IPS DF 6.9 (cell line): ENCODE measurements at regions not wholly inside any gene's neighbourhood (a gene's known extent, or its start where the extent isn't known, plus 50 kb on each side); places are given as distances from the start of the nearest gene placed in this dataset.
"Not testable (repeated sequence)": the region's sequence is repeated elsewhere in the genome, so short reads cannot be mapped to it uniquely, and the experiment has no call there.

ENCODE experiments used
- DNase-seq: peaks from one replicate; pipeline ENCODE4 v3.0.0-alpha.2; 2013; ENCODE audit warnings: low read depth, low spot score
- H3K27ac ChIP-seq: one replicate; pipeline ENCODE4 v1.5.1; 2013; ENCODE audit warnings: low read length, control low read depth
- H3K27me3 ChIP-seq: 2 replicates; pipeline ENCODE4 v1.6.1; 2013; ENCODE audit warnings: mild to moderate bottlenecking, low read length; ENCODE audit not compliant: control insufficient read depth, insufficient read depth
- H3K36me3 ChIP-seq: 2 replicates; pipeline ENCODE4 v1.6.1; 2013; ENCODE audit warnings: low read length; ENCODE audit not compliant: control insufficient read depth, insufficient read depth
- H3K4me1 ChIP-seq: 2 replicates; pipeline ENCODE4 v1.6.1; 2013; ENCODE audit warnings: low read length; ENCODE audit not compliant: control insufficient read depth, insufficient read depth
- H3K4me3 ChIP-seq: 2 replicates; pipeline ENCODE4 v1.5.1; 2013; ENCODE audit warnings: mild to moderate bottlenecking, low read length
- H3K9me3 ChIP-seq: 2 replicates; pipeline ENCODE4 v1.6.1; 2013; ENCODE audit warnings: low read length, inconsistent platforms; ENCODE audit not compliant: control insufficient read depth, insufficient read depth
- WGBS: extraction: QIAGEN DNeasy Blood & Tissue Kit; methylation state at CpG from one replicate; pipeline ENCODE4 v1.1.7; 2013; ENCODE audit warnings: mixed read lengths, missing lambda C conversion rate; ENCODE audit not compliant: insufficient read length, insufficient coverage; 5-methylcytosine and 5-hydroxymethylcytosine counted together

DNA sequence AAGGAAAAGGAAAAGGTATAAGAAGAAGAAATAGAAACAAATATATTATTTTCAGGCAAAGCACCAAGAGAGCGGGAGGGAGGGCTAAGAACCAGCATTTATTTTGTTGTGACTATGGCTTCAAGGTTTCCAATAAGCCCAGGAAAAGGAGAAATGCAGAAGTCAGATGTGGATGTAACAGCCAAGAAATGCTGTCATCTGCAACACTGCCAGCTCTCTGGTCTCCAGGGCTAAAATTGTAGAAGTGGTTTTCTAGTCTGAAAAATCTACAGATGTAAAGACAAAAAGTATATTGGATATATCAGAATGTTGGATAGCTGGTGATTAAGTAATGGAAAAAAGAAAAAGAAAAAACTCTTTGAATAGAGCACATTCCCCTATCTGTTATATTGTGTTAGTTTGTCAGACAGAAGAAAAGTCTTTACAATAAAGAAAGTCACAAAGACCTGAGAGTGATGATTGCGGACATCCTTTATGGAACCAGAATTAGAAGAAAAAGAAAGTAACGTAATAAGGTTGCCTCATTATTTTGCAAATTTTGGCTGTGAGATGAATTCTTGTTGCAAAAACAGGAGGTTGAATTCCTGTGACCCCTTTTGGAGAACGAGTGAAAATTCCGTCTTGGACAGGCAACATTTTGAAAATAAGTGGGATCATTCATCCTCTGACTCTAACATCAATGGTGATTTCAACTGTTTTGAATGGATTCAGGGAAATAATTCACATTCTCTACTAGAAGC is 938.1 kb downstream of the TTLL7 start:
- Histone ChIP-seq H3K4me1 (no peaks in the 10 kb centered on the region), H3K36me3 (no peaks in the 10 kb centered on the region), H3K4me3 (no peak overlapping the region), H3K27me3 (no peaks in the 10 kb centered on the region), H3K9me3 (no peaks in the 10 kb centered on the region), H3K27ac (no peak overlapping the region)
- WGBS, result no CpG with 5 or more reads among the region's 5 CpGs
- no peak for DNase-seq

DNA sequence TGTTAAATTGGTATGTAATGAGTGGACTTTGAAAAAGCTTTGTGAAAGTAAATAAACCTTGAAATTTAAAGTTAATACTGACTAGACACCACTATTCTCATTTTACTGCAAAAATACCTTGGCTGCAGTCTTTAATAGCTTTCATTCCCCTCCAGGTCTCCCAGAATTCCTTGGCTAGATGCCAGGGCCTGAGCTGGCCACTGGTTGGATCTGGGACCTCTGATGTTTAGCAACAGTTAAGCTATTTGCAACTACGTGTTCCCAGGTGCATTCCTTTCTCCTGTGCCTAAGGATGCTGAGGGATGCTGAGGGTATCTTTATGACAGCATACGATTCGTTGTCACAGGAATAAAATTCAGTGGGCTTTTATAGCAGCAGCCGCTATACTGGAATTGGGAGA is 938.7 kb downstream of the TTLL7 start:
- DNase-seq, result no peak
- Histone ChIP-seq H3K27me3 (no peaks in the 10 kb centered on the region), H3K36me3 (no peaks in the 10 kb centered on the region), H3K4me3 (no peak overlapping the region), H3K4me1 (no peaks in the 10 kb centered on the region), H3K9me3 (no peaks in the 10 kb centered on the region), H3K27ac (no peak overlapping the region)
- no CpG with 5 or more reads among the region's 4 CpGs for WGBS

DNA sequence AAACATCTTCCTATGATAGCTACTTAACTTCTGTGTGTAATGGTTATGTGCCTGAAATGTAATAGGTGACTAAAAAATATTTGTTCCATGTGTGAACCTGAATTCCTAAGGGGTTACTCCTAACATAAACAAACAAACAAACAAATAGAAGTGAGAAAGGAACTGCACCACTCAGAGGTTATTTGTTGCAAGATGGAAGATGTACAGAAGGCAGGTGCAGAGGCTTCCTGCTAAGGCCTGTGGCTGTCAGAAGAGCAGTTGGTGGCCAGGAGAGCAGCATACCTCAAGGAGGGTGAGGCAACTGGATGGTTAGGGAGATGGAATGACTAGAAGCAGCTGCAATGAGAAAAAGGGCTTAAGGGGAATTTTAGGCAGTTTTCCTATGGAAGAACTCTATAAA is 940.6 kb downstream of the TTLL7 start:
- Histone ChIP-seq H3K4me3 (no peak overlapping the region), H3K27me3 (no peaks in the 10 kb centered on the region), H3K4me1 (no peaks in the 10 kb centered on the region), H3K36me3 (no peaks in the 10 kb centered on the region), H3K27ac (no peak overlapping the region), H3K9me3 (no peaks in the 10 kb centered on the region)
- DNase-seq, result no peak

DNA sequence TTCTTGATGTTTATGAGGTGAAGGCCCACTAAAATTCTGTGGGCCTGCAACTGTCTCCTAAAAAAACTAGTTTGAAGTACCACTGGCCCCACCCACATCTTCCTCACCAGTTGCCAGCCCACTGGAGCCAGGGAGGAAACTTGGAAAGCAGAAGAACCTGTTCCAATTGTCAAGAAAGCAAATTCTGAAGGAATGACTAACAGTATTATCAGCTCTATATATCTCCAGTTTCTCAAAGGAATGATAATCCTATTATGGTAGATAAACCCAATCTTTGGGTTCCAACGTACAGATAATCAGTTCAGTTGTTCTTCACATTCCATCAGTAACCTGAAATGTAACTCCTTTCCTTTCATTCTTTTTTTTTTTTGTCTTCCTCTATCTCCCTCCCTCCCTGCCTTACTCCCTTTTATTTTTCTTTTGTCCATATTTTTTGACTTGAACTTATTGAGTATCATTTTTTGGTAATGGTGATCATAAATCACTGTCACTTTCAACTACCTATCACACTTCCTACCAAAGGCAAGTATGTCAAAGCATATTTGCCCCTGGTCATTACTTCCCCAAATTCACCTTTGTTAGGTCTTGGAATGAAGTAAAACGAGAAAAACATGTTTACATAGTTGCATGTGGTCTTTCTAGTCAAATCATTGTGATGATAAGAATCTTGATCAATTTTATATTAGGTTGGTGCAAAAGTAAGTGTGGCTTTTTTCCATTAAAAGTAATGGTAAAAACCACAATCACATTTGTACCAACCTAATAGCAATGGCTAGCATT is 943.4 kb downstream of the TTLL7 start:
- Histone ChIP-seq H3K36me3 (no peaks in the 10 kb centered on the region), H3K27ac (no peak overlapping the region), H3K4me1 (no peaks in the 10 kb centered on the region), H3K4me3 (no peak overlapping the region), H3K27me3 (no peaks in the 10 kb centered on the region), H3K9me3 (no peaks in the 10 kb centered on the region; the same call in 1 of the 2 replicates)
- no peak for DNase-seq
- WGBS, result no CpG with 5 or more reads among the region's 2 CpGs

DNA sequence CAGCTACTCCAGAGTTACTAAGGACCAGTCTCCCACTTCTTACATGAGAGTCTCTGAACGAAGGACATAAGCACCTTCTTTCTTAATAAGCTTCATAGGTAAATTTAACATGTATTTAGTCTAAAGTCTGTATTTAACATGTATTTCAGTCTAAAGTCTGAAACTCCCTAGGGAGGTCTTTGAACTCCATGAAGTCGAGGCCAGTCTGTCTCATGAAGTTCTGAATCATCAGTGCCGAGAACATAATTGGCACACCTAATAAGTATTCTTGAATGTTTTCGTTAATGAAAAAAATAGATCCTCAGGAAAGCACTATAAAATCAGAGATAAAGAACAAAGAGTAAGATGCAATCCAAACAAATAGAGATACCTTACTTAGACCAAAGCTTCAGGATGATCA is 945.5 kb downstream of the TTLL7 start:
- WGBS, result no CpG with 5 or more reads among the region's 4 CpGs
- H3K4me3 ChIP-seq, result no peak overlapping the region
- no peaks in the 10 kb centered on the region; the same call in 1 of the 2 replicates for H3K9me3 ChIP-seq
- DNase-seq, result no peak
- H3K4me1 ChIP-seq, result no peaks in the 10 kb centered on the region
- H3K36me3 ChIP-seq, result no peaks in the 10 kb centered on the region
- no peaks in the 10 kb centered on the region for H3K27me3 ChIP-seq
- no peak overlapping the region for H3K27ac ChIP-seq

DNA sequence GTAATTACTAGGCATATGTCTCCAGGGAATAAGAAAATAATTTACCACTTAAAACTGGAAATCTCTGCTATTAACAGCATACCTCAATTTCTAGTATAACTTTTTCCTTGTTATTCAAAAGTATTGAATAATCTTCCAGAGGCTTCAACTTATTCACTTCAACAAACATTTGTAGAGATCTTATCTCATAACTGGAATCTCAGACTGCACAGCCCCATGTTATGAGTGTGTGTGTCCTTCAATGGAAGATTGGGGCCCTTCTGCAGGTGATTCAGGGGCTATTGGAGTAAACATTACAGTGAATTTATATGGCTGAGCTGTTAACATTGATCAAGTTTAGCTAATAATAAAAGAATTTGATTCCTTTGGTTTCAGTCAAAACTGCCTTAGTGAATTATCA is 946.1 kb downstream of the TTLL7 start:
- Histone ChIP-seq H3K27ac (no peak overlapping the region), H3K27me3 (no peaks in the 10 kb centered on the region), H3K4me1 (no peaks in the 10 kb centered on the region), H3K36me3 (no peaks in the 10 kb centered on the region), H3K4me3 (no peak overlapping the region), H3K9me3 (no peaks in the 10 kb centered on the region; the same call in 1 of the 2 replicates)
- DNase-seq, result no peak

DNA sequence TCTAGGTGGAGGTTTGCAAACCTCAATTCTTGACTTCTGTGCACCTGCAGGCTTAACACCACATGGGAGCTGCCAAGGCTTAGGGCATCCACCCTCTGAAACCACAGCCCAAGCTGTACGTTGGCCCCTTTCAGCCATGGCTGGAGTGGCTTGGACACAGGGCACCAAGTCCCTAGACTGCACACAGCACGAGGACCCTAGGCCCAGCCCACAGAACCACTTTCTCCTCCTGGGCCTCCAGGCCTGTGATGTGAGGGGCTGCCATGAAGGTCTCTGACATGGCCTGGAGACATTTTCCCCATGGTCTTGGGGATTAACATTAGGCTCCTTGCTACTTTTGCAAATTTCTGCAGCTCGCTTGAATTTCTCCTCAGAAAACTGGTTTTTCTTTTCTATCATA is 947.9 kb downstream of the TTLL7 start:
- H3K9me3 ChIP-seq, H3K27me3 ChIP-seq, H3K36me3 ChIP-seq, H3K4me3 ChIP-seq, H3K27ac ChIP-seq, DNase-seq, H3K4me1 ChIP-seq: not testable (repeated sequence)
- WGBS, result no CpG with 5 or more reads among the region's 3 CpGs

DNA sequence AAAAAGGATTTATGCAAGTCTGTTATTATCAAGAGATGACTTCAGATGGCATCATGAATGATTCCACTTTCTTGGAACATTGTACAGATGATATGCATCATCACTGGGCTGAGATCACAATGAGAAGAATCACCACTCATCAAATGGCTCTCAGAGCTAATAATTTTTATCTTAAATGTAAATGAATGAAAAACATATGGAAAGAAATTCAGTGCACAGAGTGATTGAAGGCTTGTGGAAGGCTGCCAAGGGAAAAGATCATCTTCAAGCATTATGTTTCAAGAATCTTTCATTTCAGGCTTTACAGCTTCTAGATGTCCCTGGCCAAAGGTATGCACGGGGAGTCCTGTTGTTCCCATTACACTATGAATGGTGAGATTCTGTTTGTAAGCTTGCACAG is 955.7 kb downstream of the TTLL7 start:
- Histone ChIP-seq H3K36me3 (no peaks in the 10 kb centered on the region), H3K27me3 (no peaks in the 10 kb centered on the region), H3K4me3 (no peak overlapping the region), H3K27ac (no peak overlapping the region), H3K9me3 (no peaks in the 10 kb centered on the region), H3K4me1 (no peaks in the 10 kb centered on the region)
- no CpG with 5 or more reads among the region's 1 CpG for WGBS
- no peak for DNase-seq

DNA sequence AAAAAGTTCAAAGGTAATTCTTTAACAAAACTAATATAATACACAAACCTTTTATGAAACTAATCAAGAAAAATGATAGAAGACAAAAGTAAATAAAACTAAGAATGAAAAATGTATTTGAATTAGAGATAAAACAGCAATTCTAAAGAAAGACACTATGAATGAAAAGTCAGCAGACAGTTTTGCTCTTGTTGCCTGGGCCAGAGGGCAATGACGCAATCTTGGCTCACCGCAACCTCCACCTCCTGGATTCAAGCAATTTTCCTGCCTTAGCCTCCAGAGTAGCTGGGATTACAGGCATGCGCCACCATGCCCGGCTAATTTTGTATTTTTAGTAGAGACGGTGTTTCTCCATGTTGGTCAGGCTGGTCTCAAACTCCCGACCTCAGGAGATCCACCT is 959.8 kb downstream of the TTLL7 start:
- not testable (repeated sequence) for H3K9me3 ChIP-seq, H3K27me3 ChIP-seq, DNase-seq, H3K36me3 ChIP-seq, H3K4me1 ChIP-seq, H3K27ac ChIP-seq, H3K4me3 ChIP-seq
- no CpG with 5 or more reads among the region's 6 CpGs for WGBS

DNA sequence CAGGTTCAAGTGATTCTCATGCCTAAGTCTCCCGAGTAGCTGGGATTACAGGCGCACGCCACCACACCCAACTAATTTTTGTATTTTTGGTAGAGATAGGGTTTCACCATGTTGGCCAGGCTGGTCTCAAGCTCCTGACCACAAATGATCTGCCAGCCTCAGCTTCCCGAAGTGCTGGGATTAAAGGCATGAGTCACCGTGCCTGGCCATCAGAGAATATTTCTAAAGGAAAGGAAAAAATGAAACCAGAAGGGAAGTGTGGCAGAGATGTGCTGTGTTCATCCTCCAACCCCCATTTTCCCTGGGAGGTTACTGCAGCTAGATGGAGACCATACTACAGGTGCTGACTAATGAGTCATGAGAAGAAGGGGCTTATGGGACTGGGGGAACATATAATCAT is 964.1 kb downstream of the TTLL7 start:
- H3K4me1 ChIP-seq, result no peaks in the 10 kb centered on the region
- no peaks in the 10 kb centered on the region for H3K36me3 ChIP-seq
- no CpG with 5 or more reads among the region's 5 CpGs for WGBS
- no peak for DNase-seq
- H3K27ac ChIP-seq, result no peak overlapping the region
- H3K4me3 ChIP-seq, result no peak overlapping the region
- no peaks in the 10 kb centered on the region for H3K9me3 ChIP-seq
- no peaks in the 10 kb centered on the region for H3K27me3 ChIP-seq

DNA sequence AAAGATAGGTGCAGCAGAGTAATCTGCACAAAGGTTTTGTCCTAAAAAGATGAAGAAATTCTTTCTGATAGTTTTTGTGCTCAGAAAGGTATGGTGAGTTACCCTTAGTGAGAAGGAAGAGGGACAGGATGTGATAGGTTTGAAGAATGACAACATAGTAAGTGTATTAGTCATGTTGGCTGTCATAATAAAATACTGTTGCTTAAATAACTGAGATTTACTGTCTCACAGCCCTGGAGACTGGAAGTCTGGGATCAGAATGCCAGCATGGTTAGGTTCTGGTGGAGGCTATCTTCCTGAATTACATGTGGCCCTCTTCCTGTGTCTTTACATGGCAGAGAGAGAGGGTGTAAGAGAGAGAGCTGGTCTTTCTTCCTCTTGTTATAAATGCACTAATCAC is 965.2 kb downstream of the TTLL7 start:
- Histone ChIP-seq H3K4me1 (peaks cover 3% of the 10 kb centered on the region), H3K4me3 (no peak overlapping the region), H3K9me3 (no peaks in the 10 kb centered on the region), H3K36me3 (no peaks in the 10 kb centered on the region), H3K27ac (no peak overlapping the region), H3K27me3 (no peaks in the 10 kb centered on the region)
- no peak for DNase-seq
